Amniotic stem cell (primary cell): ENCODE measurements at regions not wholly inside any gene's neighbourhood (a gene's known extent, or its start where the extent isn't known, plus 50 kb on each side); places are given as distances from the start of the nearest gene placed in this dataset.
"Not testable (repeated sequence)": the region's sequence is repeated elsewhere in the genome, so short reads cannot be mapped to it uniquely, and the experiment has no call there.

Experiments used
- DNase-seq: peaks from one replicate; lab custom pipeline; 2025; lab: John Stamatoyannopoulos, UW

GRCh38 chr10:114730291-114730690 lies 72.2 kb upstream of the ABLIM1 start:
- no peak for DNase-seq

- no peak for DNase-seq
Measured at GRCh38 chr10:114732931-114733330, 74.9 kb upstream of the ABLIM1 start.

GRCh38 chr10:114735946-114736345 lies 77.9 kb upstream of the ABLIM1 start:
- DNase-seq = no peak

- DNase-seq = no peak
Measured at GRCh38 chr10:114743521-114744231, 77.9 kb upstream of the FHIP2A start.

- no peak for DNase-seq
Measured at GRCh38 chr10:114746531-114746930, 75.0 kb upstream of the FHIP2A start.

- DNase-seq = no peak
Measured at GRCh38 chr10:114748241-114748640, 73.3 kb upstream of the FHIP2A start.

GRCh38 chr10:114749014-114749413 lies 72.6 kb upstream of the FHIP2A start:
- DNase-seq = no peak

GRCh38 chr10:114749510-114749909 lies 72.1 kb upstream of the FHIP2A start:
- DNase-seq = no peak

GRCh38 chr10:114751856-114752255 lies 69.7 kb upstream of the FHIP2A start:
- no peak for DNase-seq

GRCh38 chr10:114752570-114752969 lies 69.0 kb upstream of the FHIP2A start:
- not testable (repeated sequence) for DNase-seq

GRCh38 chr10:114753126-114753525 lies 68.5 kb upstream of the FHIP2A start:
- DNase-seq = no peak

GRCh38 chr10:114754445-114755320 lies 66.9 kb upstream of the FHIP2A start:
- no peak for DNase-seq

- DNase-seq = no peak
Measured at GRCh38 chr10:114755537-114755936, 66.0 kb upstream of the FHIP2A start.

GRCh38 chr10:114758331-114758730 lies 63.2 kb upstream of the FHIP2A start:
- no peak for DNase-seq

GRCh38 chr10:114761205-114762193 lies 60.1 kb upstream of the FHIP2A start:
- DNase-seq = no peak

- no peak for DNase-seq
Measured at GRCh38 chr10:114762811-114763210, 58.8 kb upstream of the FHIP2A start.

GRCh38 chr10:114764656-114765055 lies 56.9 kb upstream of the FHIP2A start:
- no peak for DNase-seq

- no peak for DNase-seq
Measured at GRCh38 chr10:114766470-114766869, 55.1 kb upstream of the FHIP2A start.

- peak; percentile 18 for DNase-seq
Measured at GRCh38 chr10:114767101-114767985, 54.2 kb upstream of the FHIP2A start.

- no peak for DNase-seq
Measured at GRCh38 chr10:114767986-114768821, 53.4 kb upstream of the FHIP2A start.
